ENCODE measurements at regions not wholly inside any gene's neighbourhood (a gene's known extent, or its start where the extent isn't known, plus 50 kb on each side); places are given as distances from the start of the nearest gene placed in this dataset.

DNA sequence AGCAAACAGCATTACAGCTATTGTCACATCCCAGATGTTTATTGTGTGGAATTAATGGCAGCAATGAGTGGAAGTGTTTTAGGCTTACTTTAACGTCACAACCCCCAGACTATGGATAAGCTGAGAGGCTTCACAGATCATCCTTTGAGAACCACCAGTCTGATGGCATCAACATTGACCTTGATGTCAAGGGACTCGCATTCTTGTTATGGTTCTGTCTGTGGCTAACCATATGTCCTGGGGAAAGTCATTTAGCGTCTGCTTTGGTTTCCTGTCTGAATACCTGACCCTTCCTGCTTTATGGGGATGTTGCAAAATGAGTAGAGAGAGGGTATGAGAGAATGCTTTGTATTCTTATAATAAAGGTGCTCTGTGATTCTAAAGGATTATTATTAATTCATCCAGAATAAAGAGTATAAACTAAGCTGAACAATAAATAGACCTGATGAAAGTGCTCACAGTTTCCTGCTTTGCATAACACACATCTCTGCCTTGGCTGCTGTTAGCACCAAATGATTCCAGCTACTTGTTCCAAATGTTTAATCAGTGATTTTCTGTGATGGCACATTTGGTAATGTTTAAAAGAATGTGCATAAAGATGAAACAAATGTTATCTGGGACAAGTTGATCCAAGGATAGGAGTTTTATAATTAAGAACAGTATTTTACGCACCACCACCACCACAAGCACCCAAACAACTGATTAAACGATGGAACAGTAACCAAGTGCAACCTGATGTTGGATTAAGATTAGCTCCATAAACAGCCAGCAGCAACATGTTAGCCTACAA is 116.9 kb upstream of the LRIG3 start:
- no peak for DNase-seq

DNA sequence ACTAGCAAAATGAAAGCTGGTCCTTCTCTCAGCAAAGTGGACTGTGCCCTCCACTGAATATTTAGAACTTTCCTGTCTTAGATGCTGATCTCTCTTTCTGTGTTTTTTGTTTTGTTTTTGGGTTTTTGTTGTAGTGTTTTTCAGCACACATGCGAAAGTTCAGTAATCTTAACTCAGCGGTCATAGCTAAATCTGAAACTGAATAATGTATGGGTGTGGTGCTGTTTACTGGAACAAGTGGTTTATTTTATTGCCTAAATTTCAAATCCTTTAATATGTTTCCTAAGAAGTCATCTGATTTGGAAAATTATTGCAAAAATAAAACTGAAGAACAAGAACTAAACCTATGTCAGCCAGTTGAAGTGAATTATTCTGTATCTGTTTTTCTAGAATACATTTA is 116.0 kb upstream of the LRIG3 start:
- no peak for DNase-seq

DNA sequence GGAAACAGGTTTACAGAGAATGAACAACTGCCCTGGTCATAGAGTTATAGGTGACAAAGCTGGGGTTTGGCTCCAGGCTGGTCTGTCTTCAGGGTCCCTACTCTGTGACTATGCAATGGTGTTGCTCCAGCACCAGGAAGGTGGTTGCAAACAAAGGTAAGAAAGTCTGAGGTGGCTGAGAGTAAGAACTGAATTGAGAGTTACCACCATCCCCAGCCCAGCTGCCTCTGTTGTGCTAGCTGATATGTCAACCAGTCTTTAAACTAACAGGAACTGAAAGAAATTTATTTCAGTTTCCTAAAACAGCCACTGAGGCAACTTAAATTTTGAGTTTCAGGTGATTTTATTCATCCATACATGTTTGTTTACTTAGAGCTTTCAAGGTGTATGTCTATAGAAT is 111.0 kb upstream of the LRIG3 start:
- no peak for DNase-seq

DNA sequence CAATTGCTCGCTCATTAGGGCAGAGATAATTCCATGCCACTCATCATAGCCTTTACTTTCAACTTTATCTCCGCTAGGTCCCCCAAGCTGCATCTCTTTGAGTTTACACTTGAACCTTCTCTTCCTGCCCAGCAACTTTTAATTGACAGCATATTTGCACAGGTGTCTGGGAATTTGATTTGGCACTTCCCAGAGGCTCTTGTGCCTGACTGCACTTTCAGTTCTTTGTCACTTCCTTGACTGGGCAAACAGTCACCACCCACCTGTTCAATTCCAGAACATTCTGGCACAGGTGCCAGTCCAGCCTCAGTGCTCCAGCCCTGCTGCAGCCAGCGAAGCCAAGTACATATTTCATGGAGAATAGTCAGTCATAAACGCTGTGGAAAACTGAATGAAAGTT is 110.1 kb upstream of the LRIG3 start:
- DNase-seq = no peak

DNA sequence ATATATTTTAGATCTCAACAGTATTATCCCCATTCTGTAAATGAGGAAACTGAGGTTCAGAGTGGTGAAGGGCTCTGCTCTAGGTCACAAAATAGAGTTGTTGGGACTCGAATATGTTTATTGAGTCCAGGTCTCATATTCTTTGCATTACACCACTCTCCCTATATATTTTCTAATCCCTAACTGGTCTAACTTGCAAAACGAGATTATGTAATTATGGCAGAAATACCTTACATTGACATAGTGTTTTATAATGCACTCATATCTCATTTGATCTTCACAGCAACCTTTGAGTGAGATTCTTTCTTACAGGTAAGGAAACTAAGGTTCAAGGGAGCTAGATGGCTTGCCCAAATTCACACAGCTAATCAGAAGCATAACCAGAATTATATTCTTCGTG is 106.9 kb upstream of the LRIG3 start:
- no peak for DNase-seq

DNA sequence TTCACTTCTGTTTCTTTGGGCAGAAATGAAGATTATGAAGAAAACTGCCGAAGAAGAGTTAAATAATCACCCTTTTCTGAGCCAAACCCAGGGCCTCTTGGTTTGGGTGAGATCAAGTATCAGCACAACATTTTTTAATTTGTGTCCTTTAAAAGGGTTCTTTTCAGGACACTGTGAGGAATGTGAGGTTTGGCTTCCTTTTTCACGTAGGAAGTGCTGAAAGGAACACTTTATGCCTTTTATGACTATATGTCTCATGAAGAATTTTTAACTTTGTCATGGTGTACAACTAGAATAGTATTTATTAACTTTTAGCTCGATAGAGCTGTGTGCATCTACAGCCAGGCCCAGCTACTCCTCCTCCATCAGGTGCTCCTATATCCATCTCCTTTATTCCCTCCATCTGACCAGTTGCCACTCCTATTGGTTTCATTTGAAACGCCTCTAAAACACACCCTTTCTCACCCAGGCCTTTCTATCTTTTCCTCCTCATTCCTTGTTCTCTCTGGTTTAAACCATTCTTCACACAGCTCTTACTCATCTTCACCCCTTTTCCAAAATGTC is 103.6 kb upstream of the LRIG3 start:
- no peak for DNase-seq

DNA sequence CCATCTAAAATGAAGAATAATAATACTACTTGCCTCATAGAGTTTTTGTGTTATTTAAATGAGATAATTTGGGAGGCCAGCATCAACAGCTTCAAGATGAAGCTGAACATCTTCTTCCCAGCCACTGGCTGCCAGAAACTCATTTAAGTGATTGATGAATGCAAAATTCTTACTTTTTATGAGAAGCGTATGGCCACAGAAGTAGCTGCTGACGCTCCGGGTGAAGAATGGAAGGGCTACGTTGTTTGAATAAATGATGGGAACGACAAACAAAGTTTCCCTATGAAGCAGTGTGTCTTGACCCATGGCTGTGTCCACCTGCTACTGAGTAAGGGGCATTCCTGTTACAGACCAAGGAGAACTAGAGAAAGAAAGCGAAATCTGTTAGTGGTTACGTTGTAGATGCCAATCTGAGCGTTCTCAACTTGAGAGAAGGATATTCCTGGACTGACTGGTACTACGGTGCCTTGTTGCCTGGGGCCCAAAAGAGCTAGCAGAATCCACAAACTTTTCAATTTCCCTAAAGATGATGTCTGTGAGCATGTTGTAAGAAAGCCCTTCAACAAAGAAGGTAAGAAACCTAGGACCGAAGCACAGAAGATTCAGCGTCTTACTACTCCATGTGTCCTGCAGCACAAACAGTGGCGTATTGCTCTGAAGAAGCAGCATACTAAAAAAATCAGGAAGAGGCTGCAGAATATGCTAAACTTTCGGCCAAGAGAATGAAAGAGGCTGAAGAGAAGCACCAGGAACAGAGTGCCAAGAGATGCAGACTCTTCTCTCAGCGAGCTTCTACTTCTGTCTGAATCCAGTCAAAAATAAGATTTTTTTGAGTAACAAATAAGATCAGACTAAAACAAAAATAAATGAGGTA is 100.0 kb upstream of the LRIG3 start:
- DNase-seq = no peak

DNA sequence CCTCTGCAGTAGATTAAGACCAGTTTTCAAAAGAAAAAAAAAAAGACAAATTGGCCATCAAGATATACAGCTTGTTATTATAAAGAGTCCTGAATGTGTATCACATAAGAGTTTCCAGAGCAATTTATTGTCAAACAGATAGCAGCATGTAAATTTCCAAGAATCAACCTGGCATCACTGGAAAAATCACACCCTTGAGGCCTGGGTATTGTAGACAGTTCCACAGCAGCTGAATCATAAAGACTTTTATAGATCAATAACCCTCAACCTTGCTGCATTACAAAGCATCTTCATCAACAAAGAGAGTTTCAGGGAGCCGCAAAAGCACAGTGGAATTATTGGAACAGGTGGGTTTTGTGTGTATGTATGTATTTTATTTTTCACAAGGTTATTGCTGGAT is 94.6 kb upstream of the LRIG3 start:
- DNase-seq = no peak

DNA sequence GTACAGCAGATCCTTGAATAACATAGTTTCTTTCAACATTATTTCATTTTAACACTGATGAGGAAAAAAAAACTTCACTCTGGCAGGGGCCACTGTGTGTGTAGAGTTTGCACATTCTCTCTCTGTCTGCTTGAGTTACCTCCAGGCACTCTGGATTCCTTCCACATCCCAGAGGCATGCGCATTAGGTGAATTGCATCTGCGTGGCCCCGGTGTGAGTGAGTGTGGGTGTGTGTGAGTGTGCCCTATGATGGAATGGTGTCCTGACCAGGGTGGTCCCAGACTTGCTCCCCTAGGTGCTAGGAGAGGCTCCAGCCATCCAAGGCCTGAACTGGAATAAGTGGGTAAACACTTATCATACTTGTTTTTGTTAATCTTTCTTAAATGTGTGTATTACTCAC is 90.6 kb upstream of the LRIG3 start:
- DNase-seq = no peak

DNA sequence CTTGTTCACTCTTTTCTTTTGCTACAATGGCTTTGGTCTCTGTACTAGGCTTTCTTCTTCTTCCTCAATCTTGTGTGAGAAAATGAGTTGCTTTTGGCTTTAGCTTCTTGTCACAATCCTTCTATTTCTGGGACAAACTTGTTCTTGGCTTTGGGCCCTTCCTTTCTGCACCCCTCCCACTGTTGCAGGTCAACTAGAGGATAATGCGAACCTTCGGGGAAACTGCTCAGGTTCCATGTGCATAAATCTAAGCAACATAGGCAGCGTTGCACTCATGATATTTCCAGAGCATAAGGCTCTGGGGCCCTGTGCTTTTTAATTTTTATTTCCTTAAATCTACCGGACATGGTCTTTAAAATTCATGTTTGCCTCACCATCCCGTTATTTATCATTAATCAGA is 89.8 kb upstream of the LRIG3 start:
- DNase-seq = no peak

DNA sequence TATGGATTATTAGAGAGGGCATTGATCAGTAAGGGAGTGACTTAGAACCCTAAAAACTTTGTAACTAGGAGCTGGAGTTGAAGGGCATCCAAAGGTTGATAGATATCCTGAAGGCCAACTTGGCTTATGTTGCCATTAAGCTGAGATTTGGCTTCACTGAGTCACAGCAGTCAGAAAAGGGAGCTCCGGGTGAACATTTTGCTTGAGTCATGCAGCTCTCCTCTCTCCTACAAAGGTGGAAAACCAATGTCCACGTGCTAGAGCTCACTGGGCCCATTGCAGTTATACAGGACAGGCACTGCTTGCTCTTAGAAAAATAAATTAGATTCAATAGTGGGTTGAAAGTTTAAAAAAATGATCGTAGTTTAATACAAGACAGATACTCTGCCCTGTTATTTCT is 87.3 kb upstream of the LRIG3 start:
- no peak for DNase-seq

DNA sequence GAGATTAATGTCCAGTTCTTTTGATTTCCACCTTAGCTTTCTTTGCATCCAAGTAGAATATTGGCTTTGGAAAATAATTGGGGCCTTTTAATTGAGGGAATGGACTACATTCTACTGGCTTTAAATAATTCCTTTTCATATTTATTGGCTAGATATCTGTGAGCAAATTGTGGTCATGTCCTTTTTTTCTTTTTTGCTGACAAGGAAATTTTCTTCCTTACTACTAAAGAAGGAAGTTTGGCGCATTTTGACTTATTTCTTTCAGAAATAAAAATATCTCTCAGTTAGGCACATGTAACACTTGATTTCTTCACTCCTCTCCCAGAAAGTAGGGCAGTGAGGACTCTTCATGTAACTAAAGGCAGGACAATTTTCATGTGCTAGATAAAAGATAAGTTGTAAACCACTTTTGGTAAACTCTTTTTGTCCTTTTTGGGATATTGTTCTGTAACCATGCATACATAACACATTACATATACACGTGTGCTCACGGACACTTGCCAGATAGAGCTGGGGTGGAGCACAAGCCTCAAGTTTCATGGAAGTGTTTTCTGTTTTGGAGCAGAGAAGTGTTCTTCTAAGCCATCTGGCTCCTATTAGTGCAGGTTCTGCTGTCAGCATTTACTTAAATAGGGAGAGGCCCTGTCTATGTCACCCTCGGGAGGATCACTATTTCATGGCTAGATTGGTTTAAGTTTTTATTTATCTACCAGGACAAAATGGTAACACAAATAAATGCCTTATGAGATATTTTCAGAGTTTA is 85.1 kb upstream of the LRIG3 start:
- DNase-seq = no peak

DNA sequence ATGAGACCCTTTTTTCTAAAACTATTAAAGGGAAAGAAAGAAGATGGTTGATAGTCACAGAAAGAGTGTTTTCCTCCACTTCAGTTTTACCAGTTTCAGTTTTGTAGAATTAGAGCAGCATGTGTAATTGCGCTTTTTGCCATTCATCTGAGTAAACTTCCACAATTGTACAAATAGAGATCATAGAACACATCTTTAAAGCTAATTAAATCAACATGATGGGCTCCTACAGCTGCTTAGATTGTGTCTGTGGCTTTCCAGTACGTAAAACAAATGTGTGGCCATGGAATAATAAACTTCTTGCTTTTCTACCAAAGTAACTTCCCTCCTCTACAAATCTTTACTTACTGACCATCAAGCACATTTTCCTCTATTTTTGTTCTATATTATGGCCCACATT is 84.2 kb upstream of the LRIG3 start:
- no peak for DNase-seq

DNA sequence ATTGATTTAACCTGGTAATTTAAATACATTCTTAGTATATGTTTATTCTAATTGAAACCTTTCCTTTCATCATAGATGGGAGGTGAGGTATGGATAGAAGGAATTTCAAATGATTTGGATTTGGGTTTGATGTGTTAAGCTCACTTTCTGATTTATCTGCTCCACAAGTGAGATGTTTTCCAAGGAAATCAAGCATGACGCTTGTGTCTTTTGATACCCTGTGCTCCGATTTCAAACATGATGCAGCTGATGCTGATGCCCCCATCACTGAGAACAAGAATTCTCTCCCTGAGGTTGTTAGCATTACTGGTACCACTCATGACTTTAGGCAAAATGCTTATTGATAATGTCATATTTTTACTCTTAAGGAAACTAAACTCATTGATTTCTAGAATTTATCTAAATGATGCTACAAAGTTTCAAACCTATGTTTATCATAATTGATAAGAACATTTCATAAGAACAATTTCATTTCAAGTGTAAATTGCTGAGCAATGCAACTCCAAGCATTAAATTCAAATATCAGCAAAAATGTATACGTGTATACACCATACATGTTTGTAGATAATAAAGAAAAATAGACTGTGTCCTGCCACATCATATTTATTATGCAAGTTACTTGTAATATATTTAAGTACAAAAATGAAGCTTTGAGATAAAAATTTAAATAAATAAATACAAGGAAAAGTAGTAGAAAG is 75.5 kb upstream of the LRIG3 start:
- no peak for DNase-seq

DNA sequence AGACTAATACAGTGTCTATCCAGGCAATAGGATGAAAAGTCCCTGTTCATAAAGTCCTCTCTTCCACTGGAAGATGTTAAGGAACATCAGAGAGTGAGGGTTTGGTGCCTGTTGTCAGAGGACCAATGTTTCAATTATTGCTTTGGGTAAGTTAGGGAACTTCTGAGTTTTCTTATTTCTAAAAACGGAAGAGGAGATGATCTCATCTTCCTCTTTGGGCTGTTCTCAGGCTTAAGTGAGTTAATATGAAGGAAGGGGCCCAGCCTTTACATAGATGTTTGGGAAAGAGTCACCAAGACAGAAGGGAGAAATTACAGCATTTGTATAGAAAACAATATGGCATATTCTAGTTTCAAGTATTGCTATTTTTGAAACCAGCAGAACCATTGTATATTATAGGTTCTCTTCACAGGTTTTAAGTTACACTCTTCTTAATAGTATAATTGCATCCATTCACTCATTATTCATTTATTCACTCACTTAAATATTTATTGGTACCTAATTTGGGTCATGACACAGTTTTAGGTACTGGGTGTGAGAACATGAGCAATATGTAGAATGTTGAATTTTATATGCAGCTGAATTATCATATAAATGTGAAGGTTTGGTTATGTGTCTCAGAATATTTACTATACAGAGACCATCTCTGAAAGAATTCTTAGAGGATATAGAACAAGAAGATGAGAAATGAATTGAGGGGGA is 68.5 kb upstream of the LRIG3 start:
- no peak for DNase-seq

DNA sequence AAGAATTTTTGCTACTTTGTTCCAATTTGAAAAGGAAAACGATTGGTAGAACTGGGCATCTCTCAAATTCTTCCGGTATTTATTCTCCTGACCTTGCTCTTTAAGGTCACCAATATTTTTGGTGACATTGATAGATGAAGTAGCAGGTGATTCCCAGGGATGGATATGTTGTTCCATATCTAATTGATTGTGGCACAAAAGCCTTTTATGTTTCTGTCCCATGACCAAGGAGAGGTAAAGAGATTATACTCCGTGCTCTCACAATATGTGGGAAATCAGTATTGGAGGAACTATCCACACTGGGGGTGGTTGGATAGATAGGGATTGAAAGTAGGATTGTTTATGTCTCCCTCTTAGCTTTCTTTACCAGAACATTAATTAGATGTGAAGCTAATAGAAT is 61.7 kb upstream of the LRIG3 start:
- DNase-seq = no peak

DNA sequence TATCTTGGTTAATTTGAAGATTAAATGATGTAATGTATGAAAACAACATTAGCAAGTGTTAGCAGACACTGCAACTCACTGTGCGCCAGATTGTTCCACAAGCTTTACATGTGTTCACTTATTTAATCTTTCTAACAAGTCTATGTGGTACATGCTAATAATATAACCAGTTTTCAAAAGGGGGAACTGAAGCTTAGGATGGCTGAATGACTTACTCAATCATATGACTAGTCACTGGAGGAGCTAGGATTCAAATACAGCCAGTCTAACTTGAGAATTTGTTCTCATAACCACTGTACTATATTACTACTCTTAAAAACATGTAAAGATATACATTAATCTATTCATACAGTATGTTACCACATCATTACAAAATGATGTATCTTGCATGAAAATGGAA is 60.5 kb upstream of the LRIG3 start:
- DNase-seq = no peak

DNA sequence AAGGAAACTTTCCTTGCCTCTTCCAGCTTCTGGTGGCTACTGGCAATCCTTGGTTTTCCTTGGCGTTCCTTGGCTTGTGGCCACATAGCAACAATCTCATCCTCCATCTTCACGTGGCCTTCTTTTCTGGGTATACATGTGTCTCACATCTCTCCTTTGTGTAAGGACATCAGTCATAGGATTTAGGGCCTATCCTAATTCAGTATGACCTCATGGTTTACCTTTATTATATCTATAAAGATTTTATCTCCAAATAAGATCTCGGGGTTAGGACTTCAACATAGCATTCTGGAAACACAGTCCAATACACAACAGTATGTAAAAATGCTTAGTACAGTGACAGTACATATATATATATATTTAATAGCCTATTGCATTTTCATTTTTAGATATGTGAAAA is 58.4 kb upstream of the LRIG3 start:
- DNase-seq = no peak

DNA sequence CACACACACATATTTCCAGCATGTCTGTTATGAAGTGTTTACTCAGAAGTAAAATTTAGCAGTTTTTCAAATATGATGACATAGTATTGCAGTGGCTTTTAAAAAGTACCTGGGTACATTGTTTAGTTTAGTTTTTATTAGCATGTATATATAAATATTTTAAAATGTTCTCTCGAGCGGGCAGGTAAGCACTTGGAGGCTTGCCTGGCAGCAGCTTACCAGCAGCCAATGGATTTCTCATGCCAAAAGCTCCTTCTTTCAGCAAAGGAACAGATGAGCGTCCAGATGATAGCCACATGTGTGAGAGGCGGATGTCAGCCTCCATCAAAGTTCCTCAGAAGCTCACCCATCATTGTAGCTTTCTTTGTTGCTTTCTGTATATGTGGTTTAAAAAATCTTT is 57.2 kb upstream of the LRIG3 start:
- no peak for DNase-seq

DNA sequence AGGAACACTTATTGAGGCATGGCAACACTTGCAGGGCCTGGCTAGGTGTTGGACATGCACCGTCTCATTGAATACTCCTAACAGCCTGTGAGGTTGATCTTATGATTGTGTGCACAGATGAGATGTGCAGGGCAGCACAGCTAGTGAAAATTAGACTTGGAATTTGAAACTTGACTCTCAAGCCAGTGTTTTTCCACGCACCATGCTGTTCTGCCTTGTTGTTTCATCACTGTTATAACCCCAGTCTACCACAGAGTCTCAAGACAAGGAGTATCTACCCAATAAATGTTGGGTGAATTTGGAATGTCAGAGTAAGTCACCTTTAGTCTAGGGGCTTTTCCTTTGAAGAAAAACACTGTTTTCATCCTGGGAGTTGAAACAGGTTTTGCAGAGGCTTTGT is 55.8 kb upstream of the LRIG3 start:
- no peak for DNase-seq

Data from activated CD4-positive, alpha-beta T cell treated with anti-CD3 and anti-CD28 coated beads, Interleukin-2, amount 50 U/mL, for 16 hours (primary cell).